ENCODE measurements at regions not wholly inside any gene's neighbourhood (a gene's known extent, or its start where the extent isn't known, plus 50 kb on each side); places are given as distances from the start of the nearest gene placed in this dataset.

DNA sequence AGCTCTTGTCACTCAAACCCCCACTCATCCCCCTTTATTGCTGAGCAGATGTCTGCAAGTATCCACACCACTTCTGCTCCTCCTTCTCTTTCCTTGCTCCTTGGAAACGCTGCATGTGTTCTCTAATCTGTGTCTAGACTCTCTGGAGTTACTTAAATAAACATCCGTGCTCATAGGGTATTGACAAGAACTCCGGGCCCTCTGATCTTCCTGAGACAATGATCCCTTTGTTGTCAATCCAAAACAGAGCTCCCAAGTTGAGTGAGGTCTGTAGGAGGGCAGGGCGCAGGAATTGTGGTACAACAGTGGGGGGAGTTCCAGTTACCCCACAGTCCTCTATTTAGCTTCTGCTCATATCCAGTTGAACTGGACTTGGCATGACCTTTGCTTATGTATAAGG lies 489.0 kb downstream of the SNAPC1 start:
- TF ChIP-seq, protein P1, sequence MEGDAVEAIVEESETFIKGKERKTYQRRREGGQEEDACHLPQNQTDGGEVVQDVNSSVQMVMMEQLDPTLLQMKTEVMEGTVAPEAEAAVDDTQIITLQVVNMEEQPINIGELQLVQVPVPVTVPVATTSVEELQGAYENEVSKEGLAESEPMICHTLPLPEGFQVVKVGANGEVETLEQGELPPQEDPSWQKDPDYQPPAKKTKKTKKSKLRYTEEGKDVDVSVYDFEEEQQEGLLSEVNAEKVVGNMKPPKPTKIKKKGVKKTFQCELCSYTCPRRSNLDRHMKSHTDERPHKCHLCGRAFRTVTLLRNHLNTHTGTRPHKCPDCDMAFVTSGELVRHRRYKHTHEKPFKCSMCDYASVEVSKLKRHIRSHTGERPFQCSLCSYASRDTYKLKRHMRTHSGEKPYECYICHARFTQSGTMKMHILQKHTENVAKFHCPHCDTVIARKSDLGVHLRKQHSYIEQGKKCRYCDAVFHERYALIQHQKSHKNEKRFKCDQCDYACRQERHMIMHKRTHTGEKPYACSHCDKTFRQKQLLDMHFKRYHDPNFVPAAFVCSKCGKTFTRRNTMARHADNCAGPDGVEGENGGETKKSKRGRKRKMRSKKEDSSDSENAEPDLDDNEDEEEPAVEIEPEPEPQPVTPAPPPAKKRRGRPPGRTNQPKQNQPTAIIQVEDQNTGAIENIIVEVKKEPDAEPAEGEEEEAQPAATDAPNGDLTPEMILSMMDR (IDR thresholded peaks at IDR 0.05), result no peak
- TF ChIP-seq POLR2A (IDR thresholded peaks at IDR 0.05), result no peak

Measured in adrenal gland (tissue), 5 donors.